B cell (primary cell): ENCODE measurements at regions not wholly inside any gene's neighbourhood (a gene's known extent, or its start where the extent isn't known, plus 50 kb on each side); places are given as distances from the start of the nearest gene placed in this dataset.

Experiments
- CTCF ChIP-seq: fragments of 200-600 bp; IDR thresholded peaks from one replicate; pipeline ENCODE4 v1.8.0; 2022; ENCODE audit warnings: antibody characterized with exemption, mild to moderate bottlenecking
- EZH2 ChIP-seq: IDR thresholded peaks from 2 replicates; pipeline ENCODE4 v1.6.1; 2012; ENCODE audit warnings: borderline replicate concordance, low read depth, mild to moderate bottlenecking, moderate library complexity, low read length; ENCODE audit not compliant: insufficient read depth, poor library complexity, severe bottlenecking

GRCh38 chr3:161695811-161696210, 199.2 kb downstream of the OTOL1 start:
- TF ChIP-seq CTCF = no peak
- TF ChIP-seq EZH2 = no peak
